HG03039 (cell line): ENCODE measurements at regions not wholly inside any gene's neighbourhood (a gene's known extent, or its start where the extent isn't known, plus 50 kb on each side); places are given as distances from the start of the nearest gene placed in this dataset.
"Not testable (repeated sequence)": the region's sequence is repeated elsewhere in the genome, so short reads cannot be mapped to it uniquely, and the experiment has no call there.

Experiments used
- ATAC-seq: cut with Tn5 transposase; IDR thresholded peaks from one replicate; pipeline ENCODE4 v1.9.1; 2021; ENCODE audit warnings: mild to moderate bottlenecking, moderate library complexity; ENCODE audit not compliant: unreplicated experiment

- ATAC-seq, result no peak
Measured at GRCh38 chr6:117761610-117762009, 86.3 kb downstream of the NUS1 start.

DNA sequence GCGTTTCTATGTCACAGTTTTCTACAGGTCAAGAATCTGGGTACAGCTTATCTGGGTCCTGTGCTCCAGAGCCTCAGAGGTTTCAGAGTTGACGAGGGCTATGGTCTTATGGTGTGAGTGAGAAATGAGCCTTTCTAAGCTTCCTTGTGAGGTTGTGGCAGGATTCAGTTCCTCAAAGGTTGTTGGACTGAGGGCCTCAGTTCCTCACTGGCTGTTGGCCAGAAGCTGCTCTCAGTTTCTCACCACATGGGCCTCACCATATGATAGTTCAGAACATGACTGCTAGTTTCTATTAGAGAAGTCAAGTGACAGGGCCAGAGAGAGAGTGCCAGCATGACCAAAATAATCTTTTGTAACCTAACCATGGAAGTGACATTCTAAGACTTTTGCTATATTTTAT is 96.1 kb downstream of the NUS1 start:
- peak; percentile 96 for ATAC-seq

GRCh38 chr6:117776441-117776840 is 101.2 kb downstream of the NUS1 start:
- ATAC-seq, result peak; percentile 41

DNA sequence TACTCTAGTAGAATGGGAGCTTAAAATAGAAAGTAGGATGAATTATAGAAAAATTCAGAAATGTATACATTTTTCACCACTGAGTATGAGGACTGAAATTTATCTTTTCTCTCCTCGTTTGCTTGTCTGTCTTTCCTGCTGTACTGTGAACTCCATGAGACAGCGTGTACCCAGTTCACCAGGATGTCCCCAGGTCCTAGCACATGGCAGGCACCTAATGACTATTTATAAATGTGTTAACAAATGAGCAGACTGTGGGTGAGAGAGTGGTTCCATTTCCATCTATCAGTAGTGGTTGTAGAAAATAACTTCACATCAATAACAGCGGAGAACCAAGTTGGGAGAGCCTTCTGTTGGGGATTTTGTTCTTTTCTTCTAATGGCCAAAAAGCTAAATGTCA is 106.3 kb downstream of the NUS1 start:
- no peak for ATAC-seq

DNA sequence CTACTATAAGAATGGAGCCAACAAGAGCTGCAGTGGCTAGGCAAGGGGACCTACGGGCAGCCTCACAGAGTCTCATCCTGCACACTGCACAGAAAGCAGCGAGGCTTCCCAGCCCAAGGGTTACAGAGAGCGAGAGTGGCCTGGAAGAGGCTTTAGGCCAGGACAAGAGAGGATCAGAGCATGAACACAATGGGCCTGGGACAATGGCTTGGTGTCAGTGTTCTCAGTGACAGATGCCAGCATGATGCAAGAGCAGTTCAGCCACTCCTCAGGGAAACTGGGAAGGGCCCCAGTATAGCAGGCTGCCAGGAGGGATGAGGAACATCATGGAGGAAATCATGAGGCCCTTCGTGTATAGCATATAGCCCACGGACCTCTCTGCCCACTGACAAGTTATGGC is 108.0 kb downstream of the NUS1 start:
- no peak for ATAC-seq

DNA sequence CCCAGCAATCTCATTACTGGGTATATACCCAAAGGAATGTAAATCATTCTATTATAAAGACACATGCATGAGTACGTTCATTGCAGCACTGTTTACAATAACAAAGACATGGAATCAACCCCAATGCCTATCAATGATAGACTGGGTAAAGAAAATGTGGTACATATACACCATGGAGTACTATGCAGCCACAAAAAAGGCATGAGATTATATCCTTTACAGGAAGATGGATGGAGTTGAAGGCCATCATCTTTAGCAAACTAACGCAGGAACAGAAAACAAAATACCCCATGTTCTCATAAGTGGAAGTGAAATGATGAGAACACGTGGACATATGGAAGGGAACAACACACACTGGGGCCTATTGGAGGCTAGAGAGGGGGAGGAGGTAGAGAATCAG is 115.7 kb downstream of the NUS1 start:
- no peak for ATAC-seq

GRCh38 chr6:117795234-117795633 is 111.8 kb upstream of the SLC35F1 start:
- no peak for ATAC-seq

- not testable (repeated sequence) for ATAC-seq
Measured at GRCh38 chr6:117798819-117799218, 108.2 kb upstream of the SLC35F1 start.

DNA sequence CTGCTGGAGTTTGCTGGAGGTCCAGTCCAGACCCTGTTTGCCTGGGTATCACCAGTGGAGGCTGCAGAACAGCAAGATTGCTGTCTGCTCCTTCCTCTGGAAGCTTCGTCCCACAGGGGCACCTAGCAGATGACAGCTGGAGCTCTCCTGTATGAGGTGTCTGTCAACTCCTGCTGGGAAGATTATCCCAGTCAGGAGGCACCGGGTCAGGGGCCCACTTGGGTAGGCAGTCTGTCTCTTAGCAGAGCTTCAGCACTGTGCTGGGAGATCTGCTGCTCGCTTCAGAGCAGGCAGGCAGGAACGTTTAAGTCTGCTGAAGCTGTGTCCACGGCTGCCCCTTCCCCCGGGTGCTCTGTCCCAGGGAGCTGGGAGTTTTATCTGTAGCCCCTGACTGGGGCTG is 96.8 kb upstream of the SLC35F1 start:
- no peak for ATAC-seq

GRCh38 chr6:117817499-117817898 is 89.6 kb upstream of the SLC35F1 start:
- ATAC-seq, result no peak

DNA sequence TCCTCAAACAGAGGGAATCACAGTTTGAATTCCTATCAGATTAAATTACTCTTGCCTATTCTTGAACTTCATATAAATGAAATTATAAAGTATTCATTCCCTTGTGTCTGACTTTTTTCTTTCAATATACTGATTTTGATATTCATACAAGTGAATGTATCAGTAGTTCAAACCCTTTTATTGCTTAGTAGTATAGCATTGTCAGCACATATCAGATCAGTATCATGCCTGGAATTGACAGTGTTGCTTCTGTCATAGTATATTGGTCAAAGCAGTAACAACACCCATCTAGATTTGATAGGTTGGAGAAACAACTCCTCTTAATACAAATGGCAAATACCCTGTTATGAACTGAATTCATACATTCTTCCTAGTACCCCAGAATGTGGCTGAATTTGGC is 89.1 kb upstream of the SLC35F1 start:
- no peak for ATAC-seq

- ATAC-seq, result no peak
Measured at GRCh38 chr6:117818449-117818848, 88.6 kb upstream of the SLC35F1 start.

GRCh38 chr6:117829594-117830319 is 77.3 kb upstream of the SLC35F1 start:
- ATAC-seq, result peak; percentile 58

GRCh38 chr6:117837261-117837660 is 69.8 kb upstream of the SLC35F1 start:
- no peak for ATAC-seq

GRCh38 chr6:117840541-117840983 is 66.5 kb upstream of the SLC35F1 start:
- no peak for ATAC-seq

- ATAC-seq, result no peak
Measured at GRCh38 chr6:117847912-117848311, 59.2 kb upstream of the SLC35F1 start.

DNA sequence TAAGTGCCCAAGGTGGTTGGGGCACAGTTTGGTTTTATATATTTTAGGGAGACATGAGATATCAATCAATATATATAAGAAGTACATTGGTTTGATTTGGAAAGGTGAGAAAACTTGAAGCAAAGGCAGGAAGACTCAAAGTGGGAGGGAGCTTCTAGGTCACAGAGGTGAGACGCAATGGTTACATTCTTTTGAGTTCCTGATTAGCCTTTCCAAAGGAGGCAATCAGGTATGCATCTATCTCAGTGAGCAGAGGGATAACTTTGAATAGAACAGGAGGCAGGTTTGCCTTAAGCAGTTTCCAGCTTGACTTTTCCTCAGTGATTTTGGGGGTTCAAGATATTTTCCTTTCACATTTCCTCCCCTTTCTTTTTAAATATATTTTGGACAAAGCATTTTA is 58.0 kb upstream of the SLC35F1 start:
- ATAC-seq, result no peak
